Transverse colon (tissue), 3 donors: ENCODE measurements at regions not wholly inside any gene's neighbourhood (a gene's known extent, or its start where the extent isn't known, plus 50 kb on each side); places are given as distances from the start of the nearest gene placed in this dataset.

Source experiments
- POLR2A ChIP-seq: fragments of 450-650 bp; IDR thresholded peaks from one replicate; pipeline ENCODE4 v1.6.1; 2016; ENCODE audit warnings: antibody characterized with exemption, mild to moderate bottlenecking, moderate library complexity
- TF ChIP-seq, protein P1 (sequence below), 5 experiments: fragments of 200-600 bp in 3 of 5; fragments of 450-650 bp in 2 of 5; sonication (generic) in 3 of 5; IDR thresholded peaks; 1 replicate in 2 of 5; 2 replicates in 3 of 5; pipeline ENCODE4 v1.5.1; 2016 to 2017; ENCODE audit warnings: antibody characterized with exemption in 5 of 5, inconsistent platforms in 3 of 5, mild to moderate bottlenecking in 2 of 5, moderate library complexity in 1 of 5

- no peak for TF ChIP-seq POLR2A
- TF ChIP-seq, protein P1, sequence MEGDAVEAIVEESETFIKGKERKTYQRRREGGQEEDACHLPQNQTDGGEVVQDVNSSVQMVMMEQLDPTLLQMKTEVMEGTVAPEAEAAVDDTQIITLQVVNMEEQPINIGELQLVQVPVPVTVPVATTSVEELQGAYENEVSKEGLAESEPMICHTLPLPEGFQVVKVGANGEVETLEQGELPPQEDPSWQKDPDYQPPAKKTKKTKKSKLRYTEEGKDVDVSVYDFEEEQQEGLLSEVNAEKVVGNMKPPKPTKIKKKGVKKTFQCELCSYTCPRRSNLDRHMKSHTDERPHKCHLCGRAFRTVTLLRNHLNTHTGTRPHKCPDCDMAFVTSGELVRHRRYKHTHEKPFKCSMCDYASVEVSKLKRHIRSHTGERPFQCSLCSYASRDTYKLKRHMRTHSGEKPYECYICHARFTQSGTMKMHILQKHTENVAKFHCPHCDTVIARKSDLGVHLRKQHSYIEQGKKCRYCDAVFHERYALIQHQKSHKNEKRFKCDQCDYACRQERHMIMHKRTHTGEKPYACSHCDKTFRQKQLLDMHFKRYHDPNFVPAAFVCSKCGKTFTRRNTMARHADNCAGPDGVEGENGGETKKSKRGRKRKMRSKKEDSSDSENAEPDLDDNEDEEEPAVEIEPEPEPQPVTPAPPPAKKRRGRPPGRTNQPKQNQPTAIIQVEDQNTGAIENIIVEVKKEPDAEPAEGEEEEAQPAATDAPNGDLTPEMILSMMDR (IDR thresholded peaks at IDR 0.05), result no peak
These were observed 703.8 kb upstream of the KIF2B start for GRCh38 chr17:53118948-53119347.
